ENCODE measurements at regions not wholly inside any gene's neighbourhood (a gene's known extent, or its start where the extent isn't known, plus 50 kb on each side); places are given as distances from the start of the nearest gene placed in this dataset.

GRCh38 chr16:5467552-5467951, 370.0 kb upstream of the EEF2KMT start:
- TF ChIP-seq CTCF (IDR thresholded peaks at IDR 0.05; ENCODE audit: low read depth, low read length) (no peak), EZH2phosphoT487 (IDR thresholded peaks at IDR 0.05; ENCODE audit: low read depth) (no peak)
